ENCODE measurements at regions not wholly inside any gene's neighbourhood (a gene's known extent, or its start where the extent isn't known, plus 50 kb on each side); places are given as distances from the start of the nearest gene placed in this dataset.
"Not testable (repeated sequence)": the region's sequence is repeated elsewhere in the genome, so short reads cannot be mapped to it uniquely, and the experiment has no call there.

- Histone ChIP-seq H3K27me3 (no peaks in the 10 kb centered on the region), H3K9me3 (no peaks in the 10 kb centered on the region), H3K36me3 (no peaks in the 10 kb centered on the region), H3K4me3 (no peak overlapping the region)
- no peak for DNase-seq
These were observed 94.0 kb downstream of the DNAJB9 start for GRCh38 chr7:108663701-108664100.

DNA sequence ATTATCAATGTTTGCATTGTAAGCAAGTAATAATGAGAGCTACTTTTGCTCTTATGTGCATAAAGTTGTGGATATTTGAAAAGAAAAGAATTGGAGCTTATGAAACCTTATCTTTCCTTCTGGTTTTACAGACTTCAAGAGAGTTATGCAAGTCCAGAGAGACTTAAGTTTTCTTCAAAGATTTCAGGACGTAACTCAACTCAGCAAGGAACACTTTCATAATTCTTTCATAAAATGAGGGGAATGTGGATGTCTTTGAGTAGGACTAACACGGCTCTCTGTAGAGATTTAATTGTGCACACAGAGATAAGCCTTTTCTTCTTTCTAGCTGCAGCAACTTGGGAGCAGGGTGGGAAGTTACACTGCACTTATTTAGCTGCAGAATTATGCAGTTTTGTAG is 97.5 kb downstream of the DNAJB9 start:
- Histone ChIP-seq H3K9me3 (no peaks in the 10 kb centered on the region), H3K36me3 (no peaks in the 10 kb centered on the region), H3K27me3 (no peaks in the 10 kb centered on the region), H3K4me3 (no peak overlapping the region)
- no peak for DNase-seq

- H3K36me3 ChIP-seq, result no peaks in the 10 kb centered on the region
- no peaks in the 10 kb centered on the region for H3K9me3 ChIP-seq
- DNase-seq, result no peak
- no peaks in the 10 kb centered on the region for H3K27me3 ChIP-seq
- no peak overlapping the region for H3K4me3 ChIP-seq
These were observed 100.3 kb downstream of the DNAJB9 start for GRCh38 chr7:108669958-108670357.

GRCh38 chr7:108673699-108674098 is 104.0 kb downstream of the DNAJB9 start:
- H3K9me3 ChIP-seq, H3K27me3 ChIP-seq, H3K36me3 ChIP-seq, H3K4me3 ChIP-seq: not testable (repeated sequence)
- peak; percentile 10 for DNase-seq

GRCh38 chr7:108684629-108685028 is 115.0 kb downstream of the DNAJB9 start:
- H3K9me3 ChIP-seq, result no peaks in the 10 kb centered on the region
- H3K4me3 ChIP-seq, result no peak overlapping the region
- no peak for DNase-seq
- H3K27me3 ChIP-seq, result no peaks in the 10 kb centered on the region
- no peaks in the 10 kb centered on the region for H3K36me3 ChIP-seq

GRCh38 chr7:108686494-108686893 is 116.8 kb downstream of the DNAJB9 start:
- Histone ChIP-seq H3K4me3 (no peak overlapping the region), H3K27me3 (no peaks in the 10 kb centered on the region), H3K36me3 (no peaks in the 10 kb centered on the region), H3K9me3 (no peaks in the 10 kb centered on the region)
- DNase-seq, result no peak

- H3K4me3 ChIP-seq, result no peak overlapping the region
- H3K36me3 ChIP-seq, result no peaks in the 10 kb centered on the region
- no peaks in the 10 kb centered on the region for H3K9me3 ChIP-seq
- no peaks in the 10 kb centered on the region for H3K27me3 ChIP-seq
- DNase-seq, result no peak
These were observed 127.6 kb downstream of the DNAJB9 start for GRCh38 chr7:108697254-108697653.

GRCh38 chr7:108711611-108712010 is 141.9 kb downstream of the DNAJB9 start:
- Histone ChIP-seq H3K4me3 (no peak overlapping the region), H3K9me3 (no peaks in the 10 kb centered on the region), H3K27me3 (no peaks in the 10 kb centered on the region), H3K36me3 (no peaks in the 10 kb centered on the region)
- no peak for DNase-seq

DNA sequence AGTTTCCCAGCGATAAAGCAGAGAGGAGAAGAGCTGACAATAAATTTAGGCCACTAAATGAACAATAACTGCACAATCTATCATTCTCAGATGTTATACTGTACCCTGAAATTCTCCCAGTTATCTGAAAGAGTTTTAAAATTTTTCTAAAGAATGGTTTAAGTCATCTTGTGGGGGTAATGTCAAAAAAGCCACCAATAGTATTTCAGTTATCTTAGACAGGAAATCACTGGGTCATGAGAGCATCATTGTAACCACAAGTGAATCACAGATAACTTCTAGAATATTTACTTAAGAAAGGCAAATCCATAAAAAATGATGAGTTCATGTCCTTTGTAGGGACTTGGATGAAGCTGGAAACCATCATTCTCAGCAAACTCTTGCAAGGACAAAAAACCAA is 147.1 kb downstream of the DNAJB9 start:
- DNase-seq, result no peak
- Histone ChIP-seq H3K4me3 (no peak overlapping the region), H3K36me3 (no peaks in the 10 kb centered on the region), H3K9me3 (no peaks in the 10 kb centered on the region), H3K27me3 (no peaks in the 10 kb centered on the region)

- DNase-seq, result no peak
- Histone ChIP-seq H3K27me3 (no peaks in the 10 kb centered on the region), H3K36me3 (no peaks in the 10 kb centered on the region), H3K4me3 (no peak overlapping the region), H3K9me3 (no peaks in the 10 kb centered on the region)
These were observed 148.1 kb downstream of the DNAJB9 start for GRCh38 chr7:108717781-108718180.

- Histone ChIP-seq H3K36me3 (no peaks in the 10 kb centered on the region), H3K9me3 (no peaks in the 10 kb centered on the region), H3K4me3 (no peak overlapping the region), H3K27me3 (no peaks in the 10 kb centered on the region)
- DNase-seq, result no peak
These were observed 150.0 kb downstream of the DNAJB9 start for GRCh38 chr7:108719631-108720030.

DNA sequence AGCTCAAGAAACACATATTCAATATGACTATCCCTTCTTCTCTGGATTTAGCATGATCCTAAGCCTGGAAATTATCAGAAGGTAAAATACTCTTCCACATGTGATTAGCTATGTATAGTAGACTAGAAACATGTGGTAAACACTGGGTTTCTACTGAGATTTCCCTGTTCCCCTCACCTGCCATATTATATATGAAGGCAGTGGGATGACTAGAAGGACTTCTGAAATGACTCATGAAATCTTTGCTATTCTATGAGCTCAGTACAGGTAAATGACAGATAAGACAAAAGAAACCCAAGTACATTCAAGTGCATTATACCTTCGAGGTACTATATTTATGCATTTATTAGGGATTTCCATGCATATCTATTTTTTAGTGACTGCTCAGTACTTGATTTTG is 152.9 kb downstream of the DNAJB9 start:
- no peaks in the 10 kb centered on the region for H3K9me3 ChIP-seq

DNA sequence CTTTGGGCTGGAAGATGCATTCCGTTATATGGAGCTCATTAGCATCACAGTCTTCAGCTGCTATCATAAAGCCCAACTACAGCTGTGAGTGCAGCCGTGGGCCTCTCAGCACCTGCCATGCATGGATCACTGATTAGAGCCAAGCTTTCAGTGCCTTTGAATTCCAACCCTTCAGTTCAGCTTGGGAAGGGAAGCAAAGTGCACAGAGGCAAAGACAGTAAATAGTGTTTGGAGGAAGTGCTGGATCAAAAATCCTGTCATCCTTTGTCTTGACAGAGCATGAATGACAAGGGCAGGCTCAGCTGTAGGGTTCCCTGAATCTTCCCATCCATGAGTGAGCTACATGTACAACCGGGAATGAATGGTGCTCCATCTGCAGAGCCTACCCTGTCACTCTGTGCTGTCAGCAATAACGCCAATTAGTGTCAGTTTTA is 153.7 kb downstream of the DNAJB9 start:
- H3K27me3 ChIP-seq, result no peaks in the 10 kb centered on the region
- H3K9me3 ChIP-seq, result no peaks in the 10 kb centered on the region
- DNase-seq, result no peak
- H3K4me3 ChIP-seq, result no peak overlapping the region
- no peaks in the 10 kb centered on the region for H3K36me3 ChIP-seq

More for the DNA sequence above, 152.9 kb downstream of the DNAJB9 start:
- no peaks in the 10 kb centered on the region for H3K27me3 ChIP-seq
- no peaks in the 10 kb centered on the region for H3K36me3 ChIP-seq
- no peak overlapping the region for H3K4me3 ChIP-seq
- no peak for DNase-seq

GRCh38 chr7:108724251-108725100 is 154.8 kb downstream of the DNAJB9 start:
- Histone ChIP-seq H3K4me3 (no peak overlapping the region), H3K27me3 (no peaks in the 10 kb centered on the region), H3K36me3 (no peaks in the 10 kb centered on the region), H3K9me3 (no peaks in the 10 kb centered on the region)
- no peak for DNase-seq

GRCh38 chr7:108735814-108736213 is 166.1 kb downstream of the DNAJB9 start:
- no peak for DNase-seq
- no peaks in the 10 kb centered on the region for H3K9me3 ChIP-seq
- no peaks in the 10 kb centered on the region; the same call in 1 of the 2 replicates for H3K27me3 ChIP-seq
- no peak overlapping the region for H3K4me3 ChIP-seq
- H3K36me3 ChIP-seq, result no peaks in the 10 kb centered on the region

DNA sequence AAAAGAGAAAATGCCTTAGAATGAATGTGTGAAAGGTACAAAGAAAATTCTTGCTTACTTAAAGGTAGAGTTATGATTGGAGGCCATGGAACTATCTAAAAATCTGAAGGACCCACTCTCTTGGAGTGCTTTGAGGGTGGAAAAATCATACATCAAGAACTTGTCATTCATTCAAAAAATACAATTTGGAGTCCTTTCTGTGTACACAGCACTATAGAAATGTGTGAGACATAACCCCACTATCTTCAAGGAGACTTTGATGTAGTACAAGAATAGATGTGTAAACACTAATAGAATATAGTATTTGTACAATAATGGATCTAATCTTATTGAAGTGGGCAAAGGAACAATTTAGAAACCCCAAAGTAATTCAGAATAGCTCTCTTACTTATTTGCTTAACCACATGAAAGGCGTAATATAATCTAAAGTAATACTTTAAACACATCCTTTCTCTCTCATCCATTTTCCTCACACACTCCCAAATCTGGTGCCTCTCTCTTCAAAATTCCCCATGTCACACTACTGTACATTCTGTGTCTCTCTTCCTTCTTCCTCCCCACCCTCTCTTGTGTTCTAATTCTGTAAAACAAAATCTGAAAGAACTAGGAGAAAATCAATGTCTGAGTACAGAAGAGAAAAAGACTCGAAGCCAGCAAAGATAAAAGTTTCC is 166.7 kb downstream of the DNAJB9 start:
- H3K36me3 ChIP-seq, result no peaks in the 10 kb centered on the region
- H3K27me3 ChIP-seq, result no peaks in the 10 kb centered on the region; the same call in 1 of the 2 replicates
- no peak for DNase-seq
- H3K4me3 ChIP-seq, result no peak overlapping the region
- H3K9me3 ChIP-seq, result no peaks in the 10 kb centered on the region

- Histone ChIP-seq H3K36me3 (no peaks in the 10 kb centered on the region), H3K4me3 (no peak overlapping the region), H3K27me3 (no peaks in the 10 kb centered on the region), H3K9me3 (no peaks in the 10 kb centered on the region)
- DNase-seq, result no peak
These were observed 201.5 kb downstream of the DNAJB9 start for GRCh38 chr7:108770981-108771745.
